Uterus (tissue), 2 donors: ENCODE measurements at regions not wholly inside any gene's neighbourhood (a gene's known extent, or its start where the extent isn't known, plus 50 kb on each side); places are given as distances from the start of the nearest gene placed in this dataset.

Source experiments
- CTCF ChIP-seq, 4 experiments: fragments of 200-600 bp in 2 of 4; fragments of 450-650 bp in 2 of 4; sonication (generic) in 2 of 4; IDR thresholded peaks; one replicate each; pipeline ENCODE4 v1.5.1; 2016 to 2019; ENCODE audit warnings: antibody characterized with exemption in 4 of 4, mild to moderate bottlenecking in 2 of 4, moderate library complexity in 1 of 4
- POLR2A ChIP-seq, 2 donors: fragments of 450-650 bp; IDR thresholded peaks; one replicate each; pipeline ENCODE4 v1.6.1; 2016; ENCODE audit warnings: antibody characterized with exemption in 2 of 2, mild to moderate bottlenecking in 1 of 2, moderate library complexity in 1 of 2

- TF ChIP-seq CTCF (IDR thresholded peaks at IDR 0.05) (no peak), POLR2A (IDR thresholded peaks at IDR 0.05) (no peak)
Measured at GRCh38 chr13:89514534-89515312, 1832.8 kb upstream of the MIR17HG start.
